ENCODE measurements at regions not wholly inside any gene's neighbourhood (a gene's known extent, or its start where the extent isn't known, plus 50 kb on each side); places are given as distances from the start of the nearest gene placed in this dataset.

- POLR2A ChIA-PET, result no interaction called here
Measured at GRCh38 chr16:54996186-54996585, 65.5 kb downstream of the IRX5 start.

GRCh38 chr16:54998834-54999233 is 68.2 kb downstream of the IRX5 start:
- CTCF ChIA-PET, result no interaction called here
- H3K4me3 ChIP-seq (ENCODE audit: low read depth, low read length), result no peak overlapping the region
- TF ChIP-seq CTCF (IDR thresholded peaks at IDR 0.05; ENCODE audit: insufficient read depth, low read length, missing control alignments), result no peak
- POLR2A ChIA-PET, result no interaction called here
- no peak for DNase-seq (ENCODE audit: low read depth, low spot score)

More at GRCh38 chr16:54996186-54996585, 65.5 kb downstream of the IRX5 start:
- no peak for DNase-seq (ENCODE audit: low read depth, low spot score)
- no peak for TF ChIP-seq CTCF (IDR thresholded peaks at IDR 0.05; ENCODE audit: insufficient read depth, low read length, missing control alignments)
- no peak overlapping the region for H3K4me3 ChIP-seq (ENCODE audit: low read depth, low read length)
- CTCF ChIA-PET, result no interaction called here

GRCh38 chr16:54999481-54999880 is 68.8 kb downstream of the IRX5 start:
- H3K4me3 ChIP-seq (ENCODE audit: low read depth, low read length), result no peak overlapping the region
- no peak for TF ChIP-seq CTCF (IDR thresholded peaks at IDR 0.05; ENCODE audit: insufficient read depth, low read length, missing control alignments)
- CTCF ChIA-PET, result no interaction called here
- POLR2A ChIA-PET, result no interaction called here
- DNase-seq (ENCODE audit: low read depth, low spot score), result no peak

- TF ChIP-seq CTCF (IDR thresholded peaks at IDR 0.05; ENCODE audit: insufficient read depth, low read length, missing control alignments), result no peak
- no peak overlapping the region for H3K4me3 ChIP-seq (ENCODE audit: low read depth, low read length)
- ChIA-PET CTCF (no interaction called here), POLR2A (no interaction called here)
- DNase-seq (ENCODE audit: low read depth, low spot score), result no peak
Measured at GRCh38 chr16:55000595-55000994, 69.9 kb downstream of the IRX5 start.

GRCh38 chr16:55001931-55002330 is 71.3 kb downstream of the IRX5 start:
- no peak for TF ChIP-seq CTCF (IDR thresholded peaks at IDR 0.05; ENCODE audit: insufficient read depth, low read length, missing control alignments)
- POLR2A ChIA-PET, result no interaction called here
- CTCF ChIA-PET, result no interaction called here
- H3K4me3 ChIP-seq (ENCODE audit: low read depth, low read length), result no peak overlapping the region
- DNase-seq (ENCODE audit: low read depth, low spot score), result no peak

GRCh38 chr16:55002419-55002818 is 71.8 kb downstream of the IRX5 start:
- no peak overlapping the region for H3K4me3 ChIP-seq (ENCODE audit: low read depth, low read length)
- no peak for TF ChIP-seq CTCF (IDR thresholded peaks at IDR 0.05; ENCODE audit: insufficient read depth, low read length, missing control alignments)
- ChIA-PET POLR2A (no interaction called here), CTCF (no interaction called here)
- no peak for DNase-seq (ENCODE audit: low read depth, low spot score)
